ENCODE measurements at regions not wholly inside any gene's neighbourhood (a gene's known extent, or its start where the extent isn't known, plus 50 kb on each side); places are given as distances from the start of the nearest gene placed in this dataset.

DNA sequence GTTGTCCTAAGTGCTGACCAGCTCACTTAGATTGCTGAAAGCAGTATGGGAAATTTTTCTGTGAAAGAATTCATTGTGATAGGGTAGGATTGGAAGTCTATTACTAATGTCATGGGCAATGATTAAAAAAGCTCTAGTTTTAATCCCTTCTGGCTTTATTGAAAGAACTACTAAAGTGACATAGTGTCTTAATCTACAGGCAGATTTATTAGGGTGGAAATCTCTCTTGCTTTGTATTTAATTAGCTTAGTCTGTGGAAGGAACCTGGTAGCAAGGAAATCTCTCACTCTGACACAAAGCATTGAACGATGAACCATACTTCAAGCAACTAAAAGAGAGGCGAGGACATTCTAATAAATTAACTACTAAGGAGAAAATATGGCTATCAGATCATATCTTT, 1029.2 kb upstream of the PCDH20 start:
- no peak for DNase-seq (ENCODE audit: low read depth, low spot score)
- Histone ChIP-seq H3K79me2 (ENCODE audit: insufficient read depth, low read length) (no peaks in the 10 kb centered on the region), H2AFZ (ENCODE audit: low read depth, low read length, poor library complexity, severe bottlenecking) (no peak overlapping the region), H4K20me1 (ENCODE audit: insufficient read depth) (no peaks in the 10 kb centered on the region), H3K9me3 (ENCODE audit: control insufficient read depth in 1 of 2, insufficient read depth in 1 of 2, low read depth in 1 of 2, low read length in 2 of 2) (no peaks in the 10 kb centered on the region), H3K9me2 (ENCODE audit: insufficient read depth) (no peaks in the 10 kb centered on the region), H3K4me2 (ENCODE audit: low read length) (no peak overlapping the region), H3K27ac (ENCODE audit: low read depth, low read length) (no peak overlapping the region), H3K4me1 (ENCODE audit: control insufficient read depth in 1 of 2, insufficient read depth in 2 of 2, low read length in 2 of 2) (no peaks in the 10 kb centered on the region), H3K36me3 (ENCODE audit: control insufficient read depth in 1 of 2, insufficient read depth in 2 of 2, low read length in 2 of 2) (no peaks in the 10 kb centered on the region), H3K4me3 (replicated peaks in 1 of 2; ENCODE audit: low read depth in 1 of 2, low read length in 2 of 2) (no peak overlapping the region), H3K27me3 (ENCODE audit: insufficient read depth, low read length) (no peaks in the 10 kb centered on the region), H3K9ac (ENCODE audit: low read length) (no peak overlapping the region)
- no peak for ATAC-seq
- RAD21 ChIA-PET (ENCODE audit: low non-redundant PET in 1 of 2, low total read pairs in 2 of 2, uncharacterized antibody in 2 of 2, unreplicated experiment in 2 of 2), result no interaction called here
- intact Hi-C loops (cut with micrococcal nuclease), result no loop called here
- no peak for TF ChIP-seq TCF7L2 (IDR thresholded peaks at IDR 0.05; ENCODE audit: borderline replicate concordance, extremely low read depth, insufficient read depth, insufficient read length)
- TF ChIP-seq ZBTB33 (IDR thresholded peaks at IDR 0.05; ENCODE audit: extremely low read depth, insufficient replicate concordance, low read length), result no peak
- no peak for TF ChIP-seq EZH2phosphoT487 (IDR thresholded peaks at IDR 0.05; ENCODE audit: borderline replicate concordance)
- no peak for TF ChIP-seq JUND (IDR thresholded peaks at IDR 0.05)
- TF ChIP-seq FOSL1 (IDR thresholded peaks at IDR 0.05; ENCODE audit: low read depth), result no peak
- TF ChIP-seq, protein P1, sequence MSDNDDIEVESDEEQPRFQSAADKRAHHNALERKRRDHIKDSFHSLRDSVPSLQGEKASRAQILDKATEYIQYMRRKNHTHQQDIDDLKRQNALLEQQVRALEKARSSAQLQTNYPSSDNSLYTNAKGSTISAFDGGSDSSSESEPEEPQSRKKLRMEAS (IDR thresholded peaks at IDR 0.05), result no peak
- TF ChIP-seq, protein P2, sequence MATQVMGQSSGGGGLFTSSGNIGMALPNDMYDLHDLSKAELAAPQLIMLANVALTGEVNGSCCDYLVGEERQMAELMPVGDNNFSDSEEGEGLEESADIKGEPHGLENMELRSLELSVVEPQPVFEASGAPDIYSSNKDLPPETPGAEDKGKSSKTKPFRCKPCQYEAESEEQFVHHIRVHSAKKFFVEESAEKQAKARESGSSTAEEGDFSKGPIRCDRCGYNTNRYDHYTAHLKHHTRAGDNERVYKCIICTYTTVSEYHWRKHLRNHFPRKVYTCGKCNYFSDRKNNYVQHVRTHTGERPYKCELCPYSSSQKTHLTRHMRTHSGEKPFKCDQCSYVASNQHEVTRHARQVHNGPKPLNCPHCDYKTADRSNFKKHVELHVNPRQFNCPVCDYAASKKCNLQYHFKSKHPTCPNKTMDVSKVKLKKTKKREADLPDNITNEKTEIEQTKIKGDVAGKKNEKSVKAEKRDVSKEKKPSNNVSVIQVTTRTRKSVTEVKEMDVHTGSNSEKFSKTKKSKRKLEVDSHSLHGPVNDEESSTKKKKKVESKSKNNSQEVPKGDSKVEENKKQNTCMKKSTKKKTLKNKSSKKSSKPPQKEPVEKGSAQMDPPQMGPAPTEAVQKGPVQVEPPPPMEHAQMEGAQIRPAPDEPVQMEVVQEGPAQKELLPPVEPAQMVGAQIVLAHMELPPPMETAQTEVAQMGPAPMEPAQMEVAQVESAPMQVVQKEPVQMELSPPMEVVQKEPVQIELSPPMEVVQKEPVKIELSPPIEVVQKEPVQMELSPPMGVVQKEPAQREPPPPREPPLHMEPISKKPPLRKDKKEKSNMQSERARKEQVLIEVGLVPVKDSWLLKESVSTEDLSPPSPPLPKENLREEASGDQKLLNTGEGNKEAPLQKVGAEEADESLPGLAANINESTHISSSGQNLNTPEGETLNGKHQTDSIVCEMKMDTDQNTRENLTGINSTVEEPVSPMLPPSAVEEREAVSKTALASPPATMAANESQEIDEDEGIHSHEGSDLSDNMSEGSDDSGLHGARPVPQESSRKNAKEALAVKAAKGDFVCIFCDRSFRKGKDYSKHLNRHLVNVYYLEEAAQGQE (IDR thresholded peaks at IDR 0.05; ENCODE audit: low read depth), result no peak
- no peak for TF ChIP-seq SRF (IDR thresholded peaks at IDR 0.05; ENCODE audit: low read depth)
- no peak for TF ChIP-seq CBX3 (IDR thresholded peaks at IDR 0.05; ENCODE audit: low read depth)
- TF ChIP-seq POLR2AphosphoS5 (IDR thresholded peaks at IDR 0.05; ENCODE audit: low read depth, low read length), result no peak
- TF ChIP-seq RAD21 (IDR thresholded peaks at IDR 0.05; ENCODE audit: low read depth), result no peak
- no peak for TF ChIP-seq CEBPB (IDR thresholded peaks at IDR 0.05; ENCODE audit: low read depth)
- no peak for TF ChIP-seq SP1 (IDR thresholded peaks at IDR 0.05; ENCODE audit: low read depth)
- no peak for TF ChIP-seq EGR1 (IDR thresholded peaks at IDR 0.05; ENCODE audit: low read depth)
- no peak for TF ChIP-seq EZH2 (IDR thresholded peaks at IDR 0.05)
- no peak for TF ChIP-seq ZFX (IDR thresholded peaks at IDR 0.05)
- TF ChIP-seq CTCF (IDR thresholded peaks at IDR 0.05 in 2 of 3, conservative IDR thresholded peaks at IDR 0.05 in 1 of 3; ENCODE audit: borderline replicate concordance in 1 of 3, insufficient read depth in 1 of 3, low read depth in 2 of 3, low read length in 2 of 3), result no peak
- TF ChIP-seq ZNF274 (IDR thresholded peaks at IDR 0.05; ENCODE audit: low read depth, low read length), result no peak
- no peak for TF ChIP-seq POLR2A (IDR thresholded peaks at IDR 0.05; ENCODE audit: borderline replicate concordance, extremely low read depth, insufficient read depth, insufficient read length)
- TF ChIP-seq SIN3A (IDR thresholded peaks at IDR 0.05; ENCODE audit: low read depth), result no peak
- BruUV-seq (replicated peaks), result no TSS peak
- CTCF ChIA-PET, result no interaction called here
- POLR2A ChIA-PET, result no interaction called here

Measured in HCT116 (cell line).